MM.1S (cell line): ENCODE measurements at regions not wholly inside any gene's neighbourhood (a gene's known extent, or its start where the extent isn't known, plus 50 kb on each side); places are given as distances from the start of the nearest gene placed in this dataset.

Source experiments
- DNase-seq: peaks from one replicate; pipeline ENCODE4 v3.0.0-alpha.2; 2015
- H2AFZ ChIP-seq: fragments of 300-600 bp; sonication (generic); 2 replicates; pipeline ENCODE4 v1.6.0; 2016; ENCODE audit warnings: antibody characterized with exemption, low read length
- H3F3A ChIP-seq: fragments of 300-600 bp; sonication (generic); 2 replicates; pipeline ENCODE4 v1.6.1; 2016; ENCODE audit warnings: mild to moderate bottlenecking, antibody characterized with exemption, low read length, moderate library complexity, mixed read lengths; ENCODE audit not compliant: insufficient read depth
- H3K27ac ChIP-seq: fragments of 300-600 bp; sonication (generic); 2 replicates; pipeline ENCODE4 v1.5.1; 2016; ENCODE audit warnings: mild to moderate bottlenecking, low read length
- H3K27me3 ChIP-seq: fragments of 300-600 bp; sonication (generic); replicated peaks from 2 replicates; pipeline ENCODE4 v1.6.0; 2016; ENCODE audit warnings: low read length; ENCODE audit not compliant: insufficient read depth
- H3K36me3 ChIP-seq: fragments of 300-600 bp; sonication (generic); replicated peaks from 2 replicates; pipeline ENCODE4 v1.6.1; 2016; ENCODE audit warnings: mild to moderate bottlenecking, low read length, mixed read lengths; ENCODE audit not compliant: insufficient read depth
- H3K4me1 ChIP-seq: fragments of 300-600 bp; sonication (generic); 2 replicates; pipeline ENCODE4 v1.6.1; 2016; ENCODE audit warnings: low read length, mixed read lengths
- H3K4me2 ChIP-seq: fragments of 300-600 bp; sonication (generic); 2 replicates; pipeline ENCODE4 v1.6.0; 2016; ENCODE audit warnings: low read depth, low read length
- H3K4me3 ChIP-seq: fragments of 300-600 bp; sonication (generic); 2 replicates; pipeline ENCODE4 v1.5.1; 2016; ENCODE audit warnings: low read length, mixed read lengths
- H3K79me2 ChIP-seq: fragments of 300-600 bp; sonication (generic); 2 replicates; pipeline ENCODE4 v1.6.1; 2016; ENCODE audit warnings: mixed run types, low read length, mixed read lengths
- H3K9ac ChIP-seq: fragments of 300-600 bp; sonication (generic); 2 replicates; pipeline ENCODE4 v1.6.1; 2016; ENCODE audit warnings: low read length, mixed read lengths
- H3K9me2 ChIP-seq: fragments of 300-600 bp; sonication (generic); replicated peaks from 2 replicates; pipeline ENCODE4 v1.6.1; 2016; ENCODE audit warnings: mild to moderate bottlenecking, low read length, mixed read lengths; ENCODE audit not compliant: insufficient read depth
- H3K9me3 ChIP-seq: fragments of 300-600 bp; sonication (generic); replicated peaks from 2 replicates; pipeline ENCODE4 v1.6.1; 2016; ENCODE audit warnings: mild to moderate bottlenecking, low read length, mixed read lengths; ENCODE audit not compliant: insufficient read depth
- H4K20me1 ChIP-seq: fragments of 300-600 bp; sonication (generic); 2 replicates; pipeline ENCODE4 v1.6.1; 2016; ENCODE audit warnings: mild to moderate bottlenecking, low read length, moderate library complexity, mixed read lengths; ENCODE audit not compliant: insufficient read depth
- CTCF ChIP-seq: fragments of 300-600 bp; sonication (generic); IDR thresholded peaks from 2 replicates; pipeline ENCODE4 v1.5.1; 2016; ENCODE audit warnings: antibody characterized with exemption, low read length, mixed read lengths
- EZH2 ChIP-seq: fragments of 300-600 bp; sonication (generic); optimal IDR thresholded peaks from 2 replicates; pipeline ENCODE3; 2017; ENCODE audit warnings: low read depth, mild to moderate bottlenecking, antibody characterized with exemption, low read length, mixed read lengths
- EZH2phosphoT487 ChIP-seq: fragments of 300-600 bp; sonication (generic); IDR thresholded peaks from 2 replicates; pipeline ENCODE4 v1.6.1; 2018; ENCODE audit warnings: antibody characterized with exemption, low read length

- Histone ChIP-seq H3K4me1 (no peaks in the 10 kb centered on the region), H3F3A (no peaks in the 10 kb centered on the region), H3K27ac (no peak overlapping the region), H3K4me3 (no peak overlapping the region), H3K9ac (no peak overlapping the region), H3K27me3 (no peaks in the 10 kb centered on the region), H3K4me2 (no peak overlapping the region), H4K20me1 (no peaks in the 10 kb centered on the region), H3K9me3 (no peaks in the 10 kb centered on the region), H3K36me3 (no peaks in the 10 kb centered on the region), H3K79me2 (no peaks in the 10 kb centered on the region), H2AFZ (no peak overlapping the region), H3K9me2 (no peaks in the 10 kb centered on the region)
- no peak for TF ChIP-seq CTCF
- TF ChIP-seq EZH2 = no peak
- no peak for TF ChIP-seq EZH2phosphoT487
- no peak for DNase-seq
Measured at GRCh38 chr13:104045907-104046306, 979.7 kb upstream of the SLC10A2 start.

GRCh38 chr13:104043184-104043583 is 977.0 kb upstream of the SLC10A2 start:
- H3K9me3 ChIP-seq = no peaks in the 10 kb centered on the region
- no peak overlapping the region for H2AFZ ChIP-seq
- no peak for DNase-seq

GRCh38 chr13:104034891-104035290 is 968.7 kb upstream of the SLC10A2 start:
- no peak overlapping the region for H3K4me2 ChIP-seq
- H3K9ac ChIP-seq = no peak overlapping the region
- H3K27ac ChIP-seq = no peak overlapping the region
- H3K27me3 ChIP-seq = no peaks in the 10 kb centered on the region
- no peaks in the 10 kb centered on the region for H3K4me1 ChIP-seq
- no peaks in the 10 kb centered on the region for H3K9me2 ChIP-seq
- H3K9me3 ChIP-seq = no peaks in the 10 kb centered on the region
- H3K79me2 ChIP-seq = no peaks in the 10 kb centered on the region
- TF ChIP-seq EZH2phosphoT487 = no peak
- TF ChIP-seq CTCF = no peak
- no peak for TF ChIP-seq EZH2
- H2AFZ ChIP-seq = no peak overlapping the region
- no peak for DNase-seq
- no peaks in the 10 kb centered on the region for H4K20me1 ChIP-seq
- H3K4me3 ChIP-seq = no peak overlapping the region
- no peaks in the 10 kb centered on the region for H3K36me3 ChIP-seq
- no peaks in the 10 kb centered on the region for H3F3A ChIP-seq

More at GRCh38 chr13:104043184-104043583, 977.0 kb upstream of the SLC10A2 start:
- no peak overlapping the region for H3K4me2 ChIP-seq
- H4K20me1 ChIP-seq = no peaks in the 10 kb centered on the region
- no peaks in the 10 kb centered on the region for H3K36me3 ChIP-seq
- H3K27ac ChIP-seq = no peak overlapping the region
- no peaks in the 10 kb centered on the region for H3F3A ChIP-seq
- H3K27me3 ChIP-seq = no peaks in the 10 kb centered on the region
- no peaks in the 10 kb centered on the region for H3K4me1 ChIP-seq
- no peaks in the 10 kb centered on the region for H3K9me2 ChIP-seq
- no peak for TF ChIP-seq EZH2phosphoT487
- no peak for TF ChIP-seq EZH2
- no peak for TF ChIP-seq CTCF
- no peak overlapping the region for H3K4me3 ChIP-seq
- H3K9ac ChIP-seq = no peak overlapping the region
- H3K79me2 ChIP-seq = no peaks in the 10 kb centered on the region
